ENCODE measurements at regions not wholly inside any gene's neighbourhood (a gene's known extent, or its start where the extent isn't known, plus 50 kb on each side); places are given as distances from the start of the nearest gene placed in this dataset.

DNA sequence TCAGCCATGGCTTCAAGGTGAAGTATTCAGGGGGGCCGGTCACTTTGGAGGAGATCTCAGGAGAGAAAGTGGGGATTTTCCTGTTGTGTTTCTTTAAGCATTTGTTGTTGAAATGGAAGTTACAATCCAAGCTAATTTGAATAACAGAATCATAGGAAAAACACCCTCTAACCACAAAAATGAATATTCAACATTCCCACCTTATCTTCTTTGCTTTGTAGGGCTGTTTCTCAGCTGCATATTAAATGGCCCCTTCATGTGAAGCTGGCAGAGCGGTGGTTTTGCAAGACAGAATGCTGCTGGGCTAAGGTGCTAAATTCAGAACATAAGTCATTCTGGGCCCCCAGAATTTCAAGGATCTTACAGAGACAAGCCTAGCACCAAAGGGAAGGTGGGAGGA, 279.0 kb downstream of the RRAGC start:
- Histone ChIP-seq H3K36me3 (ENCODE audit: low read depth) (no peaks in the 10 kb centered on the region), H3K27me3 (ENCODE audit: insufficient read depth, poor library complexity, severe bottlenecking) (peaks cover 30% of the 10 kb centered on the region), H3K4me1 (ENCODE audit: insufficient read depth, poor library complexity, severe bottlenecking) (no peaks in the 10 kb centered on the region), H3K9me3 (ENCODE audit: severe bottlenecking) (no peaks in the 10 kb centered on the region), H3K27ac (ENCODE audit: poor library complexity, severe bottlenecking) (no peak overlapping the region), H3K4me3 (ENCODE audit: severe bottlenecking) (no peak overlapping the region)
- no peak for ATAC-seq (ENCODE audit: low read depth)
- TF ChIP-seq CTCF (IDR thresholded peaks at IDR 0.05; ENCODE audit: poor library complexity, severe bottlenecking) = no peak
- no peak for DNase-seq (ENCODE audit: low spot score)

GRCh38 chr1:38579056-38579455, 280.5 kb downstream of the RRAGC start:
- Histone ChIP-seq H3K9me3 (ENCODE audit: severe bottlenecking) (no peaks in the 10 kb centered on the region), H3K27me3 (ENCODE audit: insufficient read depth, poor library complexity, severe bottlenecking) (peaks cover 30% of the 10 kb centered on the region), H3K4me3 (ENCODE audit: severe bottlenecking) (no peak overlapping the region), H3K27ac (ENCODE audit: poor library complexity, severe bottlenecking) (no peak overlapping the region), H3K36me3 (ENCODE audit: low read depth) (no peaks in the 10 kb centered on the region), H3K4me1 (ENCODE audit: insufficient read depth, poor library complexity, severe bottlenecking) (no peaks in the 10 kb centered on the region)
- DNase-seq (ENCODE audit: low spot score) (no peak), ATAC-seq (ENCODE audit: low read depth) (no peak)
- no peak for TF ChIP-seq CTCF (IDR thresholded peaks at IDR 0.05; ENCODE audit: poor library complexity, severe bottlenecking)

- ATAC-seq (ENCODE audit: low read depth) (peak; percentile 29; the same call in 1 of the 3 replicates), DNase-seq (ENCODE audit: low spot score) (no peak)
- Histone ChIP-seq H3K27me3 (ENCODE audit: insufficient read depth, poor library complexity, severe bottlenecking) (peaks cover 30% of the 10 kb centered on the region), H3K27ac (ENCODE audit: poor library complexity, severe bottlenecking) (no peak overlapping the region), H3K36me3 (ENCODE audit: low read depth) (no peaks in the 10 kb centered on the region), H3K4me3 (ENCODE audit: severe bottlenecking) (no peak overlapping the region), H3K4me1 (ENCODE audit: insufficient read depth, poor library complexity, severe bottlenecking) (no peaks in the 10 kb centered on the region), H3K9me3 (ENCODE audit: severe bottlenecking) (no peaks in the 10 kb centered on the region)
- TF ChIP-seq CTCF (IDR thresholded peaks at IDR 0.05; ENCODE audit: poor library complexity, severe bottlenecking) = no peak
Measured at GRCh38 chr1:38578271-38578951, 281.2 kb downstream of the RRAGC start.

- Histone ChIP-seq H3K36me3 (ENCODE audit: low read depth) (no peaks in the 10 kb centered on the region), H3K4me3 (ENCODE audit: severe bottlenecking) (no peak overlapping the region), H3K27ac (ENCODE audit: poor library complexity, severe bottlenecking) (no peak overlapping the region), H3K9me3 (ENCODE audit: severe bottlenecking) (no peaks in the 10 kb centered on the region), H3K27me3 (ENCODE audit: insufficient read depth, poor library complexity, severe bottlenecking) (peaks cover 30% of the 10 kb centered on the region), H3K4me1 (ENCODE audit: insufficient read depth, poor library complexity, severe bottlenecking) (no peaks in the 10 kb centered on the region)
- no peak for TF ChIP-seq CTCF (IDR thresholded peaks at IDR 0.05; ENCODE audit: poor library complexity, severe bottlenecking)
- no peak for DNase-seq (ENCODE audit: low spot score)
- no peak for ATAC-seq (ENCODE audit: low read depth)
Measured at GRCh38 chr1:38577937-38578270, 281.7 kb downstream of the RRAGC start.

GRCh38 chr1:38577385-38577784, 282.2 kb downstream of the RRAGC start:
- no peak for ATAC-seq (ENCODE audit: low read depth)
- H3K36me3 ChIP-seq (ENCODE audit: low read depth) = no peaks in the 10 kb centered on the region
- no peak overlapping the region for H3K27ac ChIP-seq (ENCODE audit: poor library complexity, severe bottlenecking)
- no peak for TF ChIP-seq CTCF (IDR thresholded peaks at IDR 0.05; ENCODE audit: poor library complexity, severe bottlenecking)
- H3K4me1 ChIP-seq (ENCODE audit: insufficient read depth, poor library complexity, severe bottlenecking) = no peaks in the 10 kb centered on the region
- DNase-seq (ENCODE audit: low spot score) = no peak
- no peaks in the 10 kb centered on the region for H3K9me3 ChIP-seq (ENCODE audit: severe bottlenecking)
- peaks cover 30% of the 10 kb centered on the region for H3K27me3 ChIP-seq (ENCODE audit: insufficient read depth, poor library complexity, severe bottlenecking)
- H3K4me3 ChIP-seq (ENCODE audit: severe bottlenecking) = no peak overlapping the region

Data from RWPE2 (cell line).